Lower leg skin (tissue), 3 donors: ENCODE measurements at regions not wholly inside any gene's neighbourhood (a gene's known extent, or its start where the extent isn't known, plus 50 kb on each side); places are given as distances from the start of the nearest gene placed in this dataset.

Experiments
- CTCF ChIP-seq, 3 donors: fragments of 450-650 bp; IDR thresholded peaks; one replicate each; pipeline ENCODE4 v1.5.1; 2016; ENCODE audit warnings: antibody characterized with exemption in 3 of 3, mild to moderate bottlenecking in 3 of 3, moderate library complexity in 2 of 3
- POLR2A ChIP-seq, 2 donors: fragments of 450-650 bp; IDR thresholded peaks; one replicate each; pipeline ENCODE4 v1.6.1; 2016 to 2017; ENCODE audit warnings: antibody characterized with exemption in 2 of 2, mild to moderate bottlenecking in 1 of 2, moderate library complexity in 1 of 2

- TF ChIP-seq CTCF (IDR thresholded peaks at IDR 0.05) (no peak), POLR2A (IDR thresholded peaks at IDR 0.05) (no peak)
Measured at GRCh38 chr2:23093513-23093912, 291.5 kb upstream of the KLHL29 start.
